DOHH2 (cell line): ENCODE measurements at regions not wholly inside any gene's neighbourhood (a gene's known extent, or its start where the extent isn't known, plus 50 kb on each side); places are given as distances from the start of the nearest gene placed in this dataset.

ENCODE experiments used
- H3F3A ChIP-seq: fragments of 200-600 bp; sonication (generic), shearing (Covaris generic); 2 replicates; pipeline ENCODE4 v1.6.0; 2016; ENCODE audit warnings: antibody characterized with exemption, mild to moderate bottlenecking; ENCODE audit not compliant: control insufficient read depth, insufficient read depth
- H3K27ac ChIP-seq: fragments of 200-600 bp; sonication (generic); 2 replicates; pipeline ENCODE4 v1.5.1; 2014; ENCODE audit warnings: low read depth, mild to moderate bottlenecking, low read length, moderate library complexity
- H3K27me3 ChIP-seq: fragments of 200-600 bp; sonication (generic); 2 replicates; pipeline ENCODE4 v1.6.1; 2014; ENCODE audit warnings: mild to moderate bottlenecking, low read length, mixed read lengths; ENCODE audit not compliant: control insufficient read depth
- H3K36me3 ChIP-seq: fragments of 200-600 bp; sonication (generic); 2 replicates; pipeline ENCODE4 v1.6.1; 2014; ENCODE audit warnings: mild to moderate bottlenecking, low read length, moderate library complexity, mixed read lengths; ENCODE audit not compliant: control insufficient read depth
- H3K4me1 ChIP-seq: fragments of 200-600 bp; sonication (generic); 2 replicates; pipeline ENCODE4 v1.6.1; 2014; ENCODE audit warnings: mild to moderate bottlenecking, low read length, mixed read lengths; ENCODE audit not compliant: control insufficient read depth
- H3K4me2 ChIP-seq: fragments of 200-600 bp; sonication (generic); 2 replicates; pipeline ENCODE4 v1.6.0; 2014; ENCODE audit warnings: mild to moderate bottlenecking, low read length, moderate library complexity
- H3K4me3 ChIP-seq: fragments of 200-600 bp; sonication (generic); 2 replicates; pipeline ENCODE4 v1.5.1; 2014; ENCODE audit warnings: mild to moderate bottlenecking, low read length, mixed read lengths
- H3K79me2 ChIP-seq: fragments of 200-600 bp; sonication (generic); 2 replicates; pipeline ENCODE4 v1.6.1; 2014; ENCODE audit warnings: mild to moderate bottlenecking, low read length, mixed read lengths; ENCODE audit not compliant: control insufficient read depth
- H3K9me2 ChIP-seq: fragments of 200-600 bp; sonication (generic); replicated peaks from 2 replicates; pipeline ENCODE4 v1.6.1; 2014; ENCODE audit warnings: mild to moderate bottlenecking, low read length, mixed read lengths; ENCODE audit not compliant: control insufficient read depth
- H3K9me3 ChIP-seq: fragments of 200-600 bp; sonication (generic); 2 replicates; pipeline ENCODE4 v1.6.1; 2014; ENCODE audit warnings: antibody characterized with exemption, low read length, mixed read lengths; ENCODE audit not compliant: control insufficient read depth, insufficient read depth
- H4K20me1 ChIP-seq: fragments of 200-600 bp; sonication (generic); 2 replicates; pipeline ENCODE4 v1.6.0; 2014; ENCODE audit warnings: low read depth, mild to moderate bottlenecking, antibody characterized with exemption, low read length, moderate library complexity; ENCODE audit not compliant: control insufficient read depth, insufficient read depth
- EZH2phosphoT487 ChIP-seq: fragments of 200-600 bp; sonication (generic); IDR thresholded peaks from 2 replicates; pipeline ENCODE4 v1.6.1; 2017; ENCODE audit warnings: borderline replicate concordance, mild to moderate bottlenecking, antibody characterized with exemption, low read length, moderate library complexity, mixed read lengths
- TF ChIP-seq, protein P1 (sequence below): fragments of 200-600 bp; sonication (generic); IDR thresholded peaks from one replicate; pipeline ENCODE4 v1.5.1; 2014; ENCODE audit warnings: antibody characterized with exemption, mild to moderate bottlenecking, low read depth, low read length; ENCODE audit not compliant: poor library complexity, severe bottlenecking

DNA sequence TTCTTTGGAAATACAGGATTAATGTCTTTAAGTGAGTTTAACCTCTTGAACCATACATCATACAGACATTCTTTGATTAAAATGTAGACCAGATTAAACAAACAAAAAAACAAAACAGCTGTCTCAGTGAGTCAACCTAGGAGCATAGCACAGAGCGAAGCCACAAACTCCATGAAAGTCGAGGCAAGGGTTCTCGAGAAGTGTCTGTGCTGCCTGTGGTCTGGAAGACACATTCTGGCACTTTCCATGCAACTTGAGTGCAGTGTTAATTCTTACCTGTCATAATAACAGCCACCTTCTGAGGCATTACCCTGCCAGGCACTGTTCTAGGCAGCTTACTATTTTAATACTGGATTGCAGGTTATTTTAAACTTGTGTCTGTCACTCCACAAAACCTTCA lies 435.5 kb upstream of the MMADHC start:
- no peaks in the 10 kb centered on the region for H3K79me2 ChIP-seq
- H3F3A ChIP-seq = no peaks in the 10 kb centered on the region
- H3K4me3 ChIP-seq = no peak overlapping the region
- no peak overlapping the region for H3K4me2 ChIP-seq
- no peaks in the 10 kb centered on the region for H3K27me3 ChIP-seq
- no peaks in the 10 kb centered on the region for H3K9me3 ChIP-seq
- H4K20me1 ChIP-seq = no peaks in the 10 kb centered on the region
- no peaks in the 10 kb centered on the region for H3K9me2 ChIP-seq
- no peaks in the 10 kb centered on the region for H3K36me3 ChIP-seq
- no peak for TF ChIP-seq EZH2phosphoT487
- TF ChIP-seq, protein P1, sequence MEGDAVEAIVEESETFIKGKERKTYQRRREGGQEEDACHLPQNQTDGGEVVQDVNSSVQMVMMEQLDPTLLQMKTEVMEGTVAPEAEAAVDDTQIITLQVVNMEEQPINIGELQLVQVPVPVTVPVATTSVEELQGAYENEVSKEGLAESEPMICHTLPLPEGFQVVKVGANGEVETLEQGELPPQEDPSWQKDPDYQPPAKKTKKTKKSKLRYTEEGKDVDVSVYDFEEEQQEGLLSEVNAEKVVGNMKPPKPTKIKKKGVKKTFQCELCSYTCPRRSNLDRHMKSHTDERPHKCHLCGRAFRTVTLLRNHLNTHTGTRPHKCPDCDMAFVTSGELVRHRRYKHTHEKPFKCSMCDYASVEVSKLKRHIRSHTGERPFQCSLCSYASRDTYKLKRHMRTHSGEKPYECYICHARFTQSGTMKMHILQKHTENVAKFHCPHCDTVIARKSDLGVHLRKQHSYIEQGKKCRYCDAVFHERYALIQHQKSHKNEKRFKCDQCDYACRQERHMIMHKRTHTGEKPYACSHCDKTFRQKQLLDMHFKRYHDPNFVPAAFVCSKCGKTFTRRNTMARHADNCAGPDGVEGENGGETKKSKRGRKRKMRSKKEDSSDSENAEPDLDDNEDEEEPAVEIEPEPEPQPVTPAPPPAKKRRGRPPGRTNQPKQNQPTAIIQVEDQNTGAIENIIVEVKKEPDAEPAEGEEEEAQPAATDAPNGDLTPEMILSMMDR = no peak
- H3K27ac ChIP-seq = no peak overlapping the region
- no peaks in the 10 kb centered on the region for H3K4me1 ChIP-seq

DNA sequence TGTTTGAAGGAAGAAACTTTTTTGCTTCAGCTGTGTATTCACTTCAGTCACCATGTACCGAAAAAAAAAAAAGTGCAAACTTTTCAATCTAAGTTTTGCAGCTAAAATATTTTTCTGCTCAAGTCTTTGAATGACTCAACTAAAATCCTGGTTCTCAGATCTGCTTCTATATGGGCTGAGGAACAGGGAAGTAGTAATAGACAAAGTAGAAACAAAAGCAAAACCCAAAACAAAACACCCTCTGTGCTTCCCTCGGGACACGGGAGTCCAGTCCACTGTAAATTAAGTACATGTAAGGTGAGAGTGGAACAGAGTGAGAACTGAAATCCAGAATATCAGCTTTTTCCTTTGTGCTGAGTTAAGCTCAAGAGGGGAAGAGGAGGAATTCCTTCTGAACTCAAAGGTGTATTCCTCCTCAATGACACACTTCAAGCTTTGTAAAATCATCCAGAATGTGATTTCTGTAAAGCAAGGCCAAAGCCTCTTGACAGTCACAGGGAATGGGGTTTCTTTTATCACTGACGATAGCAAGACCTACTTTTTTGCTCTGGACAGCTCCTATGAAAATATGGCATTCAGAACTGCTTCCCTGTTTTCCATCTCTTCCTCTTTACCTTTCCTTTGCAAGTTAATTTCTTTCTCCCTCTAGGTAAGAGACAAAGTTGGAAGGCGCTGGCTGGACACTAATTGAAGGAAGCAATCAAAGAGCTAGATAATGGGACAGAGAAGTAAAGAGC lies 433.5 kb upstream of the MMADHC start:
- H3K4me1 ChIP-seq = no peaks in the 10 kb centered on the region
- H3K36me3 ChIP-seq = no peaks in the 10 kb centered on the region
- H3K4me3 ChIP-seq = no peak overlapping the region
- no peak for TF ChIP-seq EZH2phosphoT487
- TF ChIP-seq, protein P1 = no peak
- H3F3A ChIP-seq = no peaks in the 10 kb centered on the region
- no peaks in the 10 kb centered on the region for H3K9me3 ChIP-seq
- H3K27me3 ChIP-seq = no peaks in the 10 kb centered on the region
- H3K4me2 ChIP-seq = no peak overlapping the region
- no peak overlapping the region for H3K27ac ChIP-seq
- no peaks in the 10 kb centered on the region for H4K20me1 ChIP-seq
- H3K9me2 ChIP-seq = no peaks in the 10 kb centered on the region
- H3K79me2 ChIP-seq = no peaks in the 10 kb centered on the region

- Histone ChIP-seq H3K9me3 (no peaks in the 10 kb centered on the region), H3K4me3 (no peak overlapping the region), H3K4me1 (no peaks in the 10 kb centered on the region), H3F3A (no peaks in the 10 kb centered on the region), H3K36me3 (no peaks in the 10 kb centered on the region), H3K9me2 (no peaks in the 10 kb centered on the region), H3K27ac (no peak overlapping the region), H3K79me2 (no peaks in the 10 kb centered on the region), H3K27me3 (no peaks in the 10 kb centered on the region), H4K20me1 (no peaks in the 10 kb centered on the region), H3K4me2 (no peak overlapping the region)
- TF ChIP-seq, protein P1 = no peak
- no peak for TF ChIP-seq EZH2phosphoT487
Measured at GRCh38 chr2:150020221-150020620, 432.6 kb upstream of the MMADHC start.
